ENCODE measurements at regions not wholly inside any gene's neighbourhood (a gene's known extent, or its start where the extent isn't known, plus 50 kb on each side); places are given as distances from the start of the nearest gene placed in this dataset.

DNA sequence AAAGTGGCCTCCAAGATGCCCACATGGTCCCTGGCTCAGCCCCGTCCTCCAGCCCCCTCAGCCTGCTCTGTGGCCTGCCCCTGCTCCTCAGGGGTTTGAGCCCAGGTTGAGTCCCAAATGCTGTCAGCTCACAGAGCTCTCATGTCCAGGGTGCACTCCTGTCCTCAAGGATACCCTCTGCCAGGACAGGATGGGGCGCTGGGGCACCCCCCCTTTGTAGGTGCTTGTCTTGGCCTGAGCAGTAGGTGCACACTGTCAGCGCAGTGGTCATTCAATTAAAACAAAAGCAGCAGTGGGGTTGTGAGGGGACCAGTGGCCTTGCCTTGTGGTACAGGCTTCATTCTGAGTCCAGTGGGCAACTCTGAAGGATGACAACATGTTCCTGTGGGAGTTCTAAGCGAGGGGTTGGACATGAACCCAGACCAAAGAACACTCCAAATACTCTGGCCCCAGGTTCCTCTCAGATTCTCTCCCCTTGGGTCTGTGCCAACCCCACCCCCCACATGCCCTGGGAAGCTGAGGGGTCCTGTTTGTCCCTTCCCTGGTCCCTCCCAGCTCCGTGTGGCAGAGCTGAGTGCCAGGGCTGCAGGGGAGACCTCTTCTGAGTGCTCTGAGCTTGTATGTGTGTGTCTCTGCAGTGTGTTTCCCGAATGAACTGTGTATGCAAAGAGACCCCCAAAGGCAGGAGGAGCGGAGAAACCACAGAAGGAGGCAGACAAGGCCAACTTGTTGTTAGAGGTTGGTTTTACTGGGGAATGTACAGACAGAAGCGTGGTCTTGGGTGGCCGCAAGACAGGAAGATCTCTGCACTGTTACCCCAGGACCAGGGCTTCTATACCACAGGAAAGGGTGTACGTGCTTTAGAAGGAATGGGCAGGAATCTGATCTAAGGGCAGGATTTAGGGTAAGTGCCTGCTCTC lies 155.6 kb upstream of the HS6ST1 start:
- DNase-seq, result no peak

DNA sequence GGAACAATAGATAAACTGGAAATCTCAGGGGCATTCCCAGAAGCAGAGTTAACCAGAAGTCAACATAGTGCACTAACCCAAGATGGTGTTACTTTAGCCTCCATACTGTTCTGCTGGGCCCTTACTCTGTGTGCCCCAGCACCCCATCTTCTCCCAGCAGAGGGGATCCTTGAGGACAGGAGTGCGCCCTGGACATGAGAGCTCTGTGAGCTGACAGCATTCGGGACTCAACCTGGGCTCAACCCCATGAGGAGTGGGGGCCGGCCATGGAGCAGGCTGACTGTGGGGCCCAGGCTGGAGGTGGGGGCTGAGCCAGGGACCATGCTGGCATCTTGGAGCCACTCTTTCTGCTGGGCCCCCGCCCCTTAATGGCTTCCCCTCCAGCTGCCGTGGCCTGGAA lies 156.3 kb upstream of the HS6ST1 start:
- no peak for DNase-seq

DNA sequence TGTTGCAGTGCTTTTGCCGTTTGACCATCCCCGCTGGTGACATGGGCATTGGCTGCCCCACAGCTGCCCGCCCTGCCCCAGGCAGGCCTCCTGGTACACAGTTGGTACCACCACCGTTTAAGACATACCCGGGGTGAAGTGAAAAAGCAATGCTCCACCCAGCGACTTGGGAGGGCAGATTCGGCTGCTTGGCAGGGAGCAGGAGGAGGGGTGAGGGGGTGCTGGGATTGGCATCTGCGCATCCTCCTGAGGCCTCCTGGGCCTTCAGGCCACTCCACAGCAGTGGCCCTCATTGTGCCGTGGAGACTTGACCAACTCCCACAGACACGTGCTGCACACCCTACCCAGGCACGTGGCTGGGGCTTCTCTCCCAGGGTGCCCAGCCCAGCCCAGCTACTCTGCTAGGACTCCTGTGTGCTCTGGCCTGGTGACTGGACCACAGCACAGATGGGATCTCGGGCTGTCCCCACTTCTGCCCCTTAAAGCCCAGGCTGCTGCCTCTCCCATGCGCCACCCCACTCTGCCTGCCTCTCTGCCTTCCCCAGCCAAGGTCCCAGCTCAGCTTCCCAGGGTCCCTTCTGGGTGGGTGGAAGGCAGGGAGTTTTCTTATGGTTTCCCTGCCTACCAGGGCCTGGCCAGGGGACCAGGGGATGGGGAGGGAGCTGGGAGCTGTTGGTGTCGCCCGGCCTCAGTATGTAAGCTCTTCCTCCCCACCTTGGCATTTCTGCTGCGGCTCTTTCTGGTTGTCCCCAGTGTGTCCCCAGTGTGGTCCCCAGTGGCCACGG lies 157.0 kb upstream of the HS6ST1 start:
- no peak for DNase-seq

DNA sequence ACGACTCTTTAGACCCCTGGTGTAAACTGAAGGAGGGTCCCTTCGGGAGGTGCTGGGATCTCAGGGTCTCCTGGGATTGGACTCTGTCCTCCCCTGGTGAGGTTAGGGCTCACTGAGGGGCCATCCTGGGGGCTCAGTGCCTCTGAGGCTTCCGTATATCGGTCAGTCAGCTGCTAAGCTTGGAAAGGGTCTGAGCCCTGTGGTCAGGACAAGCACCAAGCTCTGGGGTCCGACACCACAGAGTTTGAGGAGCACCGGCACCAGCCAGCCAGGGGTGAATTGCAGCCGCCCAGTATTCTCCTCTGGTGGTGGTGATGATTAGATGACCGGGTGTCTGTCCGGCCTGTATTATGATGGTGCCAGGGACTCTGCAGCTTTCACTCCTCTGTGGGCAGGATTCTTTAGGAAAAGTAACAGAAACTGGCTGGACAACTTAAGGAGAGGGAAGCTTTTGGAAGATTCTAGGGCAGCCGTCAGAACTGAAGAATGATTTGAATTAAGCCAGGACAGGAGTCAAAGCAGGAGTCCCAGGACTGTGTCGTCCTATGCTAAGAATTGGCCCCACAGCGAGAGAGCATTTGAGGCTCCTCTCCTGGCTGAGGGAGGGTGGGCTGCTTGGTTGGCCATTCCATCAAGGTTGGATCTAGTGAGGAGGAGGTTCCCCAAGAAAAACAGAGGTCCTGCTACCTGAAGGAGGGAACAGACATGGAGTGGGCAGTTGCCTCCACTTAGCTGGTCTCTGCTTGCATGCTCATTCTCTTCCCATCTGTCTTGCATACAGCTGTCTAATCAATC lies 158.6 kb upstream of the HS6ST1 start:
- DNase-seq, result no peak

DNA sequence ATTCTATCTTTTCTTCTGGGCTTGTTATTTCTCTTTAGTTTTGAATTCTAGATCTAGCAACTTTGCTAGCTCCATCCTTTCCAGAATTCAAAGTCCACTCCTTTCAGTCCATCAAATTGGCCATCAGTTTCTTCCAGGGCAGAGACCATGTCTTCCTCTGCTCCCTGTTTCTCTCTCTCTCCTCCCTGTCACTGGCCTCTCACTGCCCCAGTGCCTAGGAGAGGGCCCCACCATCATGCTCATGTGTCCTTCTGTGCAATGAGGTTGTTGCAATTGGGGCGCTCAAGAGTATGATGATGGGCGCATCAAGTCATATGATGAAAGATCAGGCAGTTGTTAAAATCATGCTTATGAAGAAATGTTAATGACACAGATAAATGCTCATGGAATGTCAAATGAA lies 159.2 kb upstream of the HS6ST1 start:
- DNase-seq, result no peak

DNA sequence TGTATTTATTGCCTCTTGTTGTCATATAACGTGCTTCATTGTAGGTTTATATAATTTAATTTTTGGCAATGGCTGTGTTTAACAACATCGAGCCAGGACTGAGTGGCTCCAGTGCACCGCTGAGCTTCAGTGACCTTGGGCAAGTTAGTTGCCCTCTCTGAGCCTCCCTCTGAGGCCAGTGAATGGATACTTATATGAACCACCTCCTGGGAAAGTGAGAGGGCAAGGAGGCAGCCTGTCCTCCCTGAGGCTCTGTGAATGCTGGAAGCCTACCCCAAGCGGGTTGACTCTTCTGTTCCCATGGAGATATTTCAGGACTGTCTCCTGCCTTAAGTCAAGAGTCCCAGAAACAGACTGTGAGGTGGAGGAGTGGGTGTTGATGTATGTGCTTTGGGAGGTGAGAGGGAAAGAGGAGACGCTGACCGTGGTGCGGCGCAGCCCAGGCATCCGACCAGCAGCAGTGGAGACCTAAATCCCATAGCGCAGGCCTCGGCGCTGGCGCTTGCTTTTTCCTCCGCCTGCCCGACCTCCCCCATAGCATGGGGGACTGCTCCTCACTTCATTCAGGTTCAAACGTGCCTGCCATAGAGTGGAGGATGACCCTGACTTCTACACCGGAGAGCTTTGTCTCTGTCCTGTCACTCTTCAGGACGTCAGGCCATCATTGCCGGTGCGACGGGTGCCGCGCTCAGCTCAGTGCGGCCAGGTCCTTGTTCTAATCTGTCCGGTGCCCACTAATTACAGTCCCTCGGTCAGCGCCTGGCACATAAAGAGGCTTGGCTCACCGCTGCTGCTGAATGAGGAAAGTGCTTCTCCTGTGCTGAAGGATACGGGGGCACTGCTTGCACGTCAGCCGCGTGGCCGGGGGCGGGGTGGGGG lies 167.3 kb upstream of the HS6ST1 start:
- DNase-seq, result no peak

DNA sequence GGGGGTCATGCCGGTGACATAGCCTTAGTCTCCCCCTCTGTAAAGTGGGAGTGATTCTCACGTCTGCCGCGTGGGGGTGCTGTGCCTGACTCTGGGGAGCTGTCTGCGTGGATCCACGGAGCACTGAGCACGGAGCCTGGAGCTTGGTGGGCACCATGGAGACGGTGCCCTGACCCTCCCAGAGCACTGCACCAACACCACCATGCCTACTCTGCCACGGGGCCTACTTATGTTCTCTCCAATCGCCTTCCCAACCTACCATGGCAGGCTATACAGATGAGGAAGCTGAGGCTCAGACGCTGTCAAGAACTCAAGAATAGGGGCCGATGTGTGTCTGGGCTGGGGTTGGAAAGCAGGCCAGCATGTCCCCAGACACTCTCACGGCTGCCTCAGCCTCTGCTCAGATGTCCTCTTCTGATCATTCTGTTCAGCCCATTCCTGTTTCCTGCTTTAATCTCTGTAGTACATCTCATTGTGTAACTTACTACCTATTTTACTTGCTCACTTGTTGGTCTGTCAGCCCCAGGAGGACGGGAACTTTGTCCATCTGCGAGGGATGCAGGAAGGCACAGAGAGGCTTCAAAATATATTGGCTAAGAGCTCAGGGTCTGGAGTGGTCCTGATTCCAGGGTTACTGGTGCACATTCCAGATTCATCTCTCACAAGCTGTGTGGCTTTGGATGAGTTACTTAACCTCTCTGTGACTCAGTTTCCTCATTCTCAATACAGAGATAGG lies 168.1 kb upstream of the HS6ST1 start:
- no peak for DNase-seq

DNA sequence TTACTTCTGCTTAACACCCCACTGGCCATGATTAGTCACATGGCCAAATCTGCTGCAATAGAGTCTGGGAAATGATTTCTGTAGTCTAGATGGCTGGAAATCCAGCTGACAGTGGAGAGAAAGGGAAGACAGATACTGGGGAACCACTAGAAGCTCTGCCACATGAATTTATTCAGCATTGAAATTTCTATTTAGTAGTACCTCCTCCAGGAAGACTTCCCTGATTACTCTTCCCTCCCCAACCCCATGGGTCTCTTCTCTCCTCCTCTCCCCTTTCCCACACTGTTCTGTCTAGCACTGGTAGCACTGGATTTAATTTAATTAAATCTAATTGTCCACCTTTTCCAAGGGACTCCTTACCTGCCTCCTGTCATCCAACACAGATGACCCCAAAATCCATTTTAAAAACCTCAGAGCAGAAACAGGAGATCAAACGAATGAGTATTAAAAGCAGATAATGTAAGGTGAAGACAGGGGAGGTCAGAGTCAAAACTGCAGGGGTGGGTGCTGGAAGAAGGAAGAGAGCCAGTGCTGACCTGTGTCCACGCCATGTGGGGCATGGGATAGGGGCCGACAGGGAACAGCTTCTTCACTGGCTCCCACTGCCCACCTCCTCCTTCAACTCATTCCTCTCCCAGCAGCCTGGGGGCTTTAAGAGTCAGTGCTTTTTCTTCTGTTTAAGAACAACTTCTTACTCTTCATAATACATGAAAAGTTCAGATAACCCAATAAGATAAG lies 169.2 kb upstream of the HS6ST1 start:
- DNase-seq, result no peak

DNA sequence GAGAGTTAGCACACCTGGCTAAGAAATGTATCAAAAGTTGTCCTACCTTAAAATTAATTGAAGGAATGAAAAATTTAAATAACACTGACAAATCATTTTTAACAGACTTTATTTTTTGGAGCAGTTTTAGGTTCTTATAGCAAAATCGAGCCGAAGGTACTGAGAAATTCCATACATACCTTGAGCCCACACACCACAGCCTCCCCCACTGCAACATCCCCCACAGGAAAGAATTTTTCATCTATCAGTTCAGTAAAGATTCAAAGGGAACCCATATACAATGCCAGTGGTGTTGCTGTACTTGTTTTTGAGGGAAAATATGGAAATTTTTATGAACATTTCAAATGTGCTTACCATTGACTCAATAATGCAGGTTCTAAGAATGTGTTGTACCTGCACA lies 169.8 kb upstream of the HS6ST1 start:
- DNase-seq, result no peak

DNA sequence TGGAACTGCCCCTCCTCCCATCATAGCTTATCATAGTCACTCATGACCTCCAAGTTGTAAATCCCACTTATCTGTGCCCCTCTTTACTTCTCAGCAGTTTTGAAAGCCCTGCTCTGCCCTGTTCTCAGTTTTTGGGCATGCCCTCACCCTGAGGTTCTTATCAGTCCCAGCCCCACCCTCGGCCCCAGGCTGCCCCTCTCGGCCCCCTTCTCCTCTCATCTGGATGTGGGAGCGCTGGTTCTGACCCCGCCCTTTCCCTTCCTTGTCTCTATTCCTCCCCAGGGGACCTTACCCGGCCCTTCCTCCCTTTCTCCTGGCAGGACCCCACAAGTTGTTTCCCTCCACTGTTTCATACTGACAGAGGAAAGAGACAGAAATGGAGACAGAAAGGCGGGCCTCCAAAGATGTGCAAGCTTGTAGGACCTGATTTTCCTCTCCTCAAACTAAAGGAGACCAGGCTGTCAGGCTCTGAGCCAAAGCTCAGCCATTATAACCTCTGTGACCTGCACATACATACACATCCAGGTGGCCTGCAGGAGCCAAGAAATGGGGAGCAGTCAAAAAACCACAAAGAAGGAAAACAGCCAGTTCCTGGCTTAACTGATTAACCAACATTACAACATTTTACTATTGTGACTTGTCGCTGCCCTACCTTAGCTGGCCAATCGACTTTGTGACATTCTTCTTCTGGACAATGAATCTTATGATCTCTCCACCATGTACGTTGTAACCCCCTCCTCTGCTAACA lies 171.0 kb upstream of the HS6ST1 start:
- no peak for DNase-seq

DNA sequence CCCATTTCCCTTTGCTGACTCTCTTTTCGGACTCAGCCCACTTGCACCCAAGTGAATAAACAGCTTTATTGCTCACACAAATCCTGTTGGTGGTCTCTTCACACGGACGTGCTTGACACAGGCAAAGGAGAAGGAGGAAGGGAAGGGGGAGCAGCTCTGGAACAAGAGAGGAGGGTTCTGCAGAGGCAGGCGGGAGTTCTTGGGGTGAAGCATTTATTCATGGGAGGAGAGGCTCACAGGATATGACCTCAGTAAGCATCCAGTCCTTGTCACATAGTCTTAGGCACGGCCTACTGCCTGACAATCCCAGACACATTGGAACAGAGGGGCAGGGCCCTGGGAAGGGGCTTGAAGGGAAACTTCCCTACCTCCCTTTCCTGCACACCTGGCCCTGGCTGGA lies 171.7 kb upstream of the HS6ST1 start:
- DNase-seq, result no peak

DNA sequence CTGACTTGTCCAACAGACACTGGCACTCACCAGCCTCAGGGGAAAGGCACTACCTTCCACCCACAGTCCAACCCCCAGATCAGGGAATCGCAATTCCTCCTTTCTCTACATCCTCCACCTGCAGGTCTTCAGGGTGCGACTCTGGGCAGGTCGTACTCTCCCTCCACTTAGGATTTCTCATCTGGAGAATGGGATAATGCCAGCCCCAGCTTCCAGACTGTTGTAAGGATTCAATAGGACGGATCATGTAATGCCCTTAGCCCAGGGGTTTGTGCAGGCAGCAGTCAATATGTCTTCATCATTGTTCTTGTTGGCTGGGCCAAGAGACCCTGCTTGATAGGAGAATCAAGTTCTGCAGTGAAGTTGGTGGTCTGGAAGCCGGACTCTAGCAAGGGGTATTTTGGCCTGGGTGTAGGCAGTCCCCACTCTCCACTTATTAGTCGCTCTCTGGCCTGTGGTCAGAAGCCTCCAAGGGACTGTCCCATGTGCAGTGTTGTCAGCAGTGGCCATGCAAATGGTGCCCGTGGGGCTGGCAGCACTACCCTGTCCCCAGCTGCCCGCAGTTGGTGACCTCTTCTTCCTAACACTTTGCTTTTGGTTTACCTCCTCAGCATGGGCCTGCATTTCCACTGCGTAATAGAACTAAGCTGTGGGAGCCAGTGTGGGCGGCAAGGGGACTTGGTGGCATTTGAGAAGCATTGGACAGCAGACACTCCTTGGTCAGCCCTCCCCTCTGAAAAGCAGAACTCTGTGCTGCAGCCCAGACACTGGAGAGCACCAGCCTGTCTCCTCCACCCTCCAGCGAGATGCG lies 172.4 kb upstream of the HS6ST1 start:
- no peak for DNase-seq

DNA sequence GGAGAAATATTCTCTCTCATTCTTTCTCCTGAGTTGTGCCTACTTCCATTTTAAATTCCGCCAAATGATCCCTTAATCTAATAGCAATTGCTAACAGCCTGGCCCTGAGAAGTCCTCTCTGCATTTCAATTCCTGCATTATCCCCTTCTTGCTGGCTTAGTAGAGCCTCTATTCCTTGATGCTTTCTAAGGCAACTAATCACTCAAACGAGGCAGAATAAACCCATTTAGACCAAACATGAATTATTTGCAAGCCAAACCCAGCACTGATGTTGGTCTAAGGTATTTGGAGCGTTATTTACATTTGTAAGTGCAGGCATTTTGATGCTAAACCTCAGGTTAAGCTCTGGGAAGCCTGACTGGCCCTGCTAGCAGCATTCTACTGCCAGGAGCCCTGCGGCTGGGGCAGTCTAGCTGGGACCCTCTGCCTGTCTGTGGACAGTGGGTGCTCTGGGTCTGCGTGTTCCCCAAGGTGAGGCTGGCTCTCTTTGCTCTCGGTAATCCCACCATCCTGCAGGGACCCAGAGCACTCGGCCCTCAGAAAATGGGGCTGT lies 173.1 kb upstream of the HS6ST1 start:
- no peak for DNase-seq

DNA sequence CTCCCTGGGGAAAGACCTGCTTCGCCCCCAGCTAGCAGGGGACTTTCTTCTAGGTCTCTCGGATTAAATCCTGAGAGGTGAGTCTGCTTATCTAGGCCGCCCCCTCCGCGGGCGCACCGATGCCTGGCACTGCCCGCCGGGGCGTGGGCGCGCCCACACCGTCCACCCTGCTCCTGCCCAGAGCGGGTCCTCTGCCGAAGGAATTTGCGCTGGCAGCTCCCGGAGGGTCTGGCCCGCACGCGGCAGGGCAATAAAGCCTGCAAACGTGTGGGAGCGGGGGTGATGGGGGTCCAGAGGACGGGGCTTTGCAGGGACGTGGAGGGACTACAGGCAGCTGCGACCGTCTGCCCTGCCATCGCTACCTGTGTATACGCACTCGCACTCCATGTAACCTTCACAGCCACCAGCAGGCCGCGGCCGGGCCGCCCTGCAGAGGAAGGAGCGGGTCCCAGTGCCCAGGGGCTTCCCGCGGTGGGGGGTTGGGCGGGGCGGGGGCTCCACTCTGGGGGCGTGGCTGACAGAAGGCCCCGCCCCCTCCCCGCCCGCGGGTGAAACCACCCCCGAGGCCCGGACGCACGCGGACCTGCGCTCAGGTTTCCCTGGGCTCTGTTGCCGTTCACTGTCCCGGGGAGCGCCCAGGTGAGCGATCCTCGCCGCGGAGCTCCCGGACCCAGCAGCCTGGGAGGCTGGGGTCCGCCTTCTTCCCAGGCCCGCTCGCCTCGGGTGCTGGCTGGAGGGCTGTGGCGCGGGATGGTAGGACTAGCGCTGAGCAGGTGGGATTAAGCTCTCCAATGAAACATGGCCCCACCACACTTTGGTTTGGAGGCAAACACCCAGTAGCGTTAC lies 174.5 kb upstream of the HS6ST1 start:
- DNase-seq, result no peak

DNA sequence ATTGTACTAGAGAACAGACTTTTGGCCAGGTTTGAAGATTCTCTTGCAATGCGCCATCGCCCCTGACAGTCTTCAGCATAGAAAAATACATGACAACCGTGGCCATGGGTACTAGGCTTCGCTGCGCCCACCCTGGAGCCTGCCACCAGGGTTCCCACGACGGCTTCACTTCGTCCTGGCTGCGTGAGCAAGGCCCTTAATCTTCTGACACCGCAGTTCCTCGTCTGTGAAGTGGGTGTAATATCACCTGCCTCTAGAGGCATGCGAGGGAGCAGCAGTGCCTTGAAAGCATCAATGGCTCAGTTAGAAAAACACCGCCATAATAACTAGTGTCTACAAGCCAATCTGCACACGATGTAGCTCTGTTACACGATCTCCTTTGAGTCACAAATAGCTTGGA lies 175.2 kb upstream of the HS6ST1 start:
- no peak for DNase-seq

DNA sequence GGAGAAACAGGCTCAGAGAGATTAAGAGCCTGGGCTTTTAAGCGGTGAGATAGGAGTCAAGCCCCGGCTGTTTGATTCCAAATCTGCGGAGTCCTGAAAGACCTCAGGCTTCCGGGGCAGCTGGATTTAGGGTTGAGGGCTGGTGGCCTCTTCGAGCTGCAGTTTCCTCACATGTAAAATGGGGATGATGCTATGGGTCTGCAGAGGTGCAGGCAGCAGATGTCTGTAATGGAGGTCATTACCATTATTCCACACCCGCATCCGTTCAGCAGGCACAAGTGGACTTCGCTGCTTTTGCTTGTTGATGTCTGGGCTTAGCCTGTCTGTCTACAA lies 175.6 kb upstream of the HS6ST1 start:
- no peak for DNase-seq

DNA sequence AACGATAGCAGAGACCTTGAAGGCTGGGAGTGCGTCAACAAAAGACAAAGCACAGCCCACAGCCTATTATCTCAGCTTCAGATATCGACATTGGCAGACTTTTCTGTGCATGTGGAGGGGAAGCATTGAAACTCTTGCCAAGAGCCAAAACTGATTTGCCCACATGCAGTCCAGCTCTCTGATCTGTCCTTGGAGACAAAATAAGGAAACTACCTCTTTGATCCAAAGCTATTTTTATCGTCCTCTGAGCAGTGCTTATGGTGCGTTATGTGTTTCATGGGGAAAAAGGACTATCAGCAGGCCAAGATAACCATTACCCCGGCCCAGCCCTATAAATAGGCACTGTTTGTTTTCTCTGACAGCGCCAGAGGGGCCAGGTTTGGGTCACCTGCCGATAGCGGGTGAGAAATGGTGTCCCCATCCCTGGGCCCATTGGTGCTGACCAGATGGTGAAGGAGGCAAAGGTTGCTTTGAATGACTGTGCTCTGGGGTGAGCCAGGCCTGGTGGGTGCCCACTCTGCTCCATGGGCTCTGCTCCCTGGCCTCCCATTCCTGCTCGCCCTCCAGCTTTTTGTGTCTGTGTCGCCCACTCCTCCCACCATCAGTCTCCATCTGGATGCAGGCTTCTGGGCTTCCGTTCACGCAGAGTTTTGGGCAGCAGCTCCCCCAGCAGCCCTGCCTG lies 176.1 kb upstream of the HS6ST1 start:
- no peak for DNase-seq
